HG02885 (cell line): ENCODE measurements at regions not wholly inside any gene's neighbourhood (a gene's known extent, or its start where the extent isn't known, plus 50 kb on each side); places are given as distances from the start of the nearest gene placed in this dataset.

Experiments used
- ATAC-seq: cut with Tn5 transposase; IDR thresholded peaks from one replicate; pipeline ENCODE4 v1.9.1; 2021; ENCODE audit warnings: mild to moderate bottlenecking; ENCODE audit not compliant: unreplicated experiment, poor library complexity

DNA sequence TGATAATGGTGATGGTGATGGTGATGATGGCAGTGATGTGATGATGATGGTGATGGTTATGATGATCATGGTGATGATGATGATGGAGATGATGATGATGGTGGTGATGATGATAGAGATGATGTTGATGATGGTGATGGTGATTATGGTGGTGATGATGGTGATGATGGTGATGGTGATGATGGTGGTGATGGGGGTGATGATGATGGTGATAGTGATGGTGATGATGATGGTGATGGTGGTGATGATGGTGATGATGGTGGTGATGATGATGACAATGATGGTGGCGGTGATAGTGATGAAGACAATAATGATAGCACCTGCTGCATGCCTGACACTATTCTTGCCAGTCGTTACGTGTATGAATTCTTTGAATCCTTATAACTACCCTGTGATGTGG is 317.9 kb upstream of the AJAP1 start:
- ATAC-seq, result no peak

DNA sequence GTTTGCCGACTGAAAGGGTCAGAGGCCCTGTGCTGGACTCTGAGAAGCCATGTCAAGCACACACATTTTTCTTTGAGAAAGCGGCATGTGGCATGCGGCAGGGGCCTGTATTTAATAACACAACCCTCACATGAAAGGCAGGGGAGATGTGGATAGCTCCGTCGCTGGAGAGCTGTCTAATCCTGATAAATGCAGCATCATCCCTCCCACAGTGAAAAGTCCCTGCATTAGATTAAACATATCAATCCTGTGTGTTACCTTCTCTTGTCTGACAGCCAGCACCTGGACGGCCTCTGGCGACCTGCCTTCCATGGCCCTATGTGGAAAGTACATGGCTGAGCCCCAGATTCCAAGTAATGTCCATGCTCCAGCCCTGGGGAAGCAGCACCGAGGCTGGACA is 313.0 kb upstream of the AJAP1 start:
- ATAC-seq, result no peak

DNA sequence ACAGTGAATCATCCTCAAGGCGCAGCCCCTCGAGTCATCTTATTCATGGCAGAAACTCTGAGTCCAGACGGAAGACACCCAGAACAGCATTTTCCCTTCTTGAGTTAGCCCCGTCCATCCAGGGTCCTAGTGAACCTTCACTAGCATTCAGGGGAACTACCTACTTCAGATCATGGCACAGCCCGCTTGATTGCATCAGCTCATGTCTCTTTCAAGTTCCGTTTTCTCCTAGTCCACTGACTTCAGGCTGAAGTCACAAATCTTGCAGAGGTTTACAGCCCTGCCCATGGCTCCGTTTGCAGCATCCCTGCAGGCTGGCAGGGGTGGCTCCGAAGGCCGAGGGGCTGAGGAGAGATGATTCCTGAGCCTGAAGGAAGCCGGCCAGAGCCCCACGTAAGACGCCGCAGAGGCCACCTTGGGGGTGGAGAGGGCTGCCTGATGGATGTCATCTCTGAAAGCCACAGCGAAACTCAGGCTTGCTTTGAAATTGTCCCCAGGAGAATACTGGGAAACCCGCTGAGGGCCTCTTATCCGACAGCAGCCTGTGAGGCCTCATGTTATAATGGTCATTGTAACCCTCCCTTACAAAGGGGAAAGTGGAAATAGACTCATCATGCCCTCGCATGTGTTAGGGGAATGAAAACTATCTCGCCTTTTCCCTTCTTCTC is 310.2 kb upstream of the AJAP1 start:
- ATAC-seq, result no peak

GRCh38 chr1:4345094-4345493 is 309.3 kb upstream of the AJAP1 start:
- ATAC-seq, result no peak

- ATAC-seq, result no peak
Observed at GRCh38 chr1:4346131-4346530, 308.3 kb upstream of the AJAP1 start.

GRCh38 chr1:4351453-4351852 is 303.0 kb upstream of the AJAP1 start:
- no peak for ATAC-seq

GRCh38 chr1:4353090-4353856 is 301.1 kb upstream of the AJAP1 start:
- ATAC-seq, result no peak

- ATAC-seq, result no peak
Observed at GRCh38 chr1:4355839-4356238, 298.6 kb upstream of the AJAP1 start.

GRCh38 chr1:4362314-4363044 is 291.9 kb upstream of the AJAP1 start:
- no peak for ATAC-seq

DNA sequence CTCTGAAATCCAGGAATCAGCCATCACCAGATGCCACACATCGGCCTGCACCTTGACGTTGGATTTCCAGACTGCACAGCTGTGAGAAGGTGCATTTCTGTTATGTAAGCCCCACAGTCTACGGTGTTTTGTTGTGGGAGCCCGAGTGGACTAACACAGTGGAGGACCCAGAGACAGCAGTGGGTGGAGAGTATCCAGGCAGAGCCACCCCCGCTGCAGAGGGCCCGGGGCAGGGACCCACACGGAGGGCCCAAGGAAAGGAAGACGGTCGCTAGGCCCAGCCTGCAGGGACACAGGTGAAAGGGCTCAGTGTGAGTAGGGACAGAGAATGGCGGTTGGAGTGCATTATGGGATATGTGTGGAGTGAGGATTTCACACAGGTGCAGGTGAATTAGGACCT is 288.3 kb upstream of the AJAP1 start:
- ATAC-seq, result no peak

GRCh38 chr1:4367230-4367777 is 287.1 kb upstream of the AJAP1 start:
- ATAC-seq, result no peak

DNA sequence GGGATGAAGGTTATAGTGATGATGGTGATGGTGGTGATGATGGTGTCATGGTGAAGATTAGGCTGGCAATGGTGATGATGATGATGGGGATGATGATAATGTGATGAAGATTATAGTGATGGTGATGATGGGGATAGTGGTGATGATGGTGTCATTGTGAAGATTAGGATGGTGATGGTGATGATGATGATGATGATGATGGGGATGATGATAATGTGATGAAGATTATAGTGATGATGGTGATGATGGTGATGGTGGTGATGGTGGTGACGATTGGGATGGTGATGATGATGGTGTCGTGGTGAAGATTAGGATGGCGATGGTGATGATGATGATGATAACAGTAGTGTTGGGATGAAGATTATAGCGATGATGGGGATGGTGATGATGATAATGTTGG is 285.1 kb upstream of the AJAP1 start:
- no peak for ATAC-seq

DNA sequence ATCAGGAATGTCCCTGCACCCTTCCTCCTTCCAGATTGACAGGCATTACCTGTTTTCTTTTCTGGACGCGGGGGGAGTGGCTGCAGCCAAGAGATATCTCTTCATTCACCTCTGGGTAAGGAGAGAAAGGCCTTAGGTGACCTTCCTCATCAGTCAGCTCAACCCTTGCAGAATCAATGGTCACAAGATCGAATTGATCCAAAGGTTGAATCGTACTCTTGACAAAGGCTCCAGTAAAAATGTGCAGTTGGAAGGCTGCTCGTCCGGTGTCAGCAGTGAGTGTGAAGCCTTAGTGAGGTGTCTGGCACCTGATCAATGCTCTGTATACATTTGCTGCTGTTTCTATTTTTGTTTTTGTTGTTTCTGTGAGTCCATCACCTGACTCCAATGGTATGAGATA is 282.6 kb upstream of the AJAP1 start:
- no peak for ATAC-seq

DNA sequence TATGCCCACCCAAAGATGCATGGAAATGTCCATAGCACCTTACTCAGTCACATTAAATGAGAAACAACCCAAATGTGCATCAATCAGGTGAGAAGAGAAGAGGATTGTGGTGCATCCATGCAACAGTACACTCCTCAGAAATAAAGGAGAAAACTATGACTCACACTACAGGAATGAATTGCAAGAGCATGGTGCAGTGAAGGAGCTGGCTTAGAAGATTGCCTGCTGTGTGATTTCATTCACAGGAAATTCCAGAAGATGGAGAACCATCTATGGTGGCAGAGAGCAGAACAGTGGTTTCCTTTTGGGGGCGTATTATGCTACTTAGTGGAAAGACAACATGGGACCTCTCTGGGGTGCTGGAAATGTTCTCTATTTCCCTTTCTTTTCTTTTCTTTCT is 278.6 kb upstream of the AJAP1 start:
- ATAC-seq, result no peak

DNA sequence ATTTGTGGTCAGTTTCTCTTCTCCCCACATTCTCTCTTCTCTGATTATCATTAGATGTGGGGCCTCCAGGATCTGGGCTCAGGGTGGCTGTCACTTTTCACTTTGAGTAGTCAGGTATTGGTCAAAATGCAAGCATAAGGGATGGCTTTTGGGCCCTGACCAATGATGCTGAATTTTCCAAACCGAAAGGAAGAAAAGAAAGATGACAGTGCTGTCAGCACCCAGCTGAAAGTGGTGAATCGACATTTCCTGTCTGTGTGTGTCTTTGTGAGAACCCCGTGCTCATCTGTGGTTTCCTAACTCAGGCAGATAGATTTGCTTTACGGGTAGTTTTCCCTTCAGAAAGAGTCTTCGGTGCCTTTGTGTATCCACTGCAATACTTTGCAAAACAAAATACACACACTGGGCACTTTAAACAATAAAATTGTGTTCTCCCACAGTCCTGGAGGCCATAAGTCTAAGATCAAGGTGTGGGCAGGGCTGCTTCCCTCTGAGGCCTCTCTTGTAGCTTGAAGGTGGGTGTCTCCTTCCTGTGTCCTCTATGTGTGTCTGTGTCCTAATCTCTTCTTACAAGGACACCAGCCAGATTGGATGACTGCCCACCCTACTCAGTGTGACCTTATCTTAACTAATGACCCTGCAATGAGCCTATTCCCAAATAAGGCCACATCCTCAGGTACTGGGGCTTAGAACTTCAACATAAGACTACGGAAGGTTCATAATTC is 274.8 kb upstream of the AJAP1 start:
- ATAC-seq, result no peak

DNA sequence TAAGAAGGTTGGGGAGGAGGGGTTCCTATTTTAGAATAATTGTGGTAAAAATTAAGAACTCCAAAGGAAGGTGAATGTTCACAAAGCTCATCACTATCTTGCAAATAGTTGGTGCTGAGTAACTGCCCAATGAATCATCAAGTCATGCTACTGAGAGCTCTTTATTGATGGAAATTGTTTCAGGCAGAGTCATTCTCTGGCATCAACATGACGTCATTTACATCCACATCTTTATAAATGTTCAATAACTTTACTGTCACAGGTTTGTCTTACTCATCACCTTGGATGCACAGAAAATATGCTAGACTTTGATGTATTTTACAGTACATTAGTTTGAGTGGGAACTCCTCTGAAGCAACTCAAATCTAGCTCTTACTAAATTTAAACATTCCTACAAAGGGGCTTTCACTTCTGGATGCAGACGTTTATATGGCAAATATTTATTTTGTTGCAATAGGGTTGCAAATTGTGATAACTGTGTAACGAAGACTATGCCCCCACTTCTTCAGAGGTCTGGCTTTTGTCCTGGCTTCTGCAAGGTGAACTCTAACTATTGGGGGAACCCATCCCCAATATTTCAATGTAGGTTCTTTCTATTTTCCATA is 273.7 kb upstream of the AJAP1 start:
- no peak for ATAC-seq

DNA sequence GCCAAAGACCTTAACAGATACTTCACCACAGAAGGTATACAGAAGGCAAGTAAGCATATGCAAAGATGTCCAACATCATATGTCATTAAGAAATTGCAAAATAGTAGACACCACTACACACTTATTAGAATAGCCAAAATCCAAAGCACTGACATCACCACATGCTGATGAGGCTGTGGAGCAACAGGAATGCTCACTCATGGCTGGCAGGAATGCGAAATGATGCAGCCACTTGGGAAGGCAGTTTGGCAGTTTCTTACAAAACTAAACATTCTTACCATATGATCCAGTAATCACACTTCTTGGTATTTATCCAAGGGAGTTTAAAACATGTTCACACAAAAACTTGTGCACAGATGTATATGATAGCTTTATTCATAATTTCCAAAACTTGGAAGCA is 261.2 kb upstream of the AJAP1 start:
- ATAC-seq, result no peak

DNA sequence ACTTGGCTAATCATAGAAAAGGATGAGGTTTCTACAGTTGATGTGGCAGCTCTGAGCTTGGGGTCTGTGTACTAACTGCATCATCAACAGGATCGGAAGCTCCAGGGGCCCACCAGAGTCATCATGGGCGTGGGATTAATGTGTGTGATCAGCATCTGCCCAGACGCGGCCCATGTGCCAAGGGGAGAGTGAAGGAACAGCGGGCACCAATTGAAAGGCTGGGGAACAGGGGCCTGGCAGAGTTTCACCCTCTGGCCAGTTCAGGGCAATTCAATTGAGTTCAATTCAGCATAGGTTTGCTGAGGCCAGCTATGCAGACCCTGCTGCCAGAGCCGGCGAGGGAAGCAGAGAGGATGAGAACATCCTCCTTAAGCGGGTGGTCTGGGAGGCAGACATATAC is 260.0 kb upstream of the AJAP1 start:
- ATAC-seq, result no peak

DNA sequence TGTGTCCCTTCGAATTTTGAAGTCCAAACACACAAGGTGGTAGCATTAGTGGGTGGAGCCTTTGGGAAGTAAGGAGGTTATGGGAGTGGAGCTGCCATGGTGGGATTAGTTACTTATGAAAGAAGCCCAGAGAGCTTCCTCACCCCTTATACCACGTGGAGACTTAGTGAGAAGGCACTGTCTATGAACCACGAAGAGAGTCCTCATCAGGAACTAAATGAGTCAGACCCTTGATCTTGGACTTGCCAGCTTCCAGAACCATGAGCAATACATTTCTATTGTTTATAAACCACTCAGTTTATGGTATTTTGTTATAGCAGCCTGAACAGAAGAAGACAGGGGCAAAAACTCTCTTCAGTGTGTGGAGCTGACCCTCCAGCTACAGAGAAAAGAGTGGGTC is 259.3 kb upstream of the AJAP1 start:
- ATAC-seq, result no peak

DNA sequence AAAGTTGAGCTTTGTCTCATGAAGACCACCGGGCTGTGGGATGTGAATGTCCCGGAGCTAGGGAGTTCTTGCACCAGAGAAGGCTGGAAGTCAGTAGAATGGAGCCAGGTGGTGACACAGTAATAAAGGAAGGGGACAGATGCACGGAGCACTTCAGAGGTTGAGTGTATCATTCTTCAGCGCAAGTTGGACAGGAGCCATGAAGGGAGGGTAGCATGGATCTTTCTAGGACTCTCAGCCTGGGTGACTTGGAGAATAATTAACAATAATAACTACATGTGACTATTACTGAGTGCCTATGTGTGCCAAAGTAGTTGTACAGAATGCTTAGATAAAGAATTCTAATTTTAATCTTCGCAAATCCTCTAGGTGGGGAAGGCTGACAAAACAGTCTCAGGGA is 258.7 kb upstream of the AJAP1 start:
- ATAC-seq, result no peak
